H9 (cell line): ENCODE measurements at regions not wholly inside any gene's neighbourhood (a gene's known extent, or its start where the extent isn't known, plus 50 kb on each side); places are given as distances from the start of the nearest gene placed in this dataset.

Source experiments
- DNase-seq: peaks from one replicate; pipeline ENCODE4 v3.0.0-alpha.2; 2017
- H2AFZ ChIP-seq: one replicate; pipeline ENCODE4 v1.6.1; 2013; ENCODE audit warnings: mild to moderate bottlenecking, low read length, control low read depth, moderate library complexity
- H2AK5ac ChIP-seq: 2 replicates; pipeline ENCODE4 v1.6.1; 2013; ENCODE audit warnings: low read length, control low read depth, mixed read lengths; ENCODE audit not compliant: insufficient read length
- H2BK120ac ChIP-seq: one replicate; pipeline ENCODE4 v1.6.1; 2013; ENCODE audit warnings: low read depth, mild to moderate bottlenecking, low read length, control low read depth, inconsistent platforms; ENCODE audit not compliant: poor library complexity, severe bottlenecking
- H2BK12ac ChIP-seq: 2 replicates; pipeline ENCODE4 v1.6.1; 2013; ENCODE audit warnings: low read length, control low read depth, mixed read lengths, low read depth; ENCODE audit not compliant: insufficient read length
- H2BK15ac ChIP-seq: 2 replicates; pipeline ENCODE4 v1.6.1; 2013; ENCODE audit warnings: low read depth, low read length, control low read depth
- H2BK20ac ChIP-seq: one replicate; pipeline ENCODE4 v1.6.1; 2013; ENCODE audit warnings: low read depth, mild to moderate bottlenecking, low read length, control low read depth, inconsistent platforms; ENCODE audit not compliant: poor library complexity, severe bottlenecking
- H2BK5ac ChIP-seq: 2 replicates; pipeline ENCODE4 v1.6.1; 2013; ENCODE audit warnings: low read length, control low read depth, mixed read lengths; ENCODE audit not compliant: insufficient read length
- H3K14ac ChIP-seq: 2 replicates; pipeline ENCODE4 v1.6.1; 2013; ENCODE audit warnings: low read length, control low read depth; ENCODE audit not compliant: insufficient read depth
- H3K18ac ChIP-seq: 2 replicates; pipeline ENCODE4 v1.6.1; 2013; ENCODE audit warnings: low read depth, mild to moderate bottlenecking, mixed read lengths, low read length, control low read depth; ENCODE audit not compliant: insufficient read length
- H3K23ac ChIP-seq: 2 replicates; pipeline ENCODE4 v1.6.1; 2013; ENCODE audit warnings: low read length, control low read depth, mixed read lengths, low read depth; ENCODE audit not compliant: insufficient read length
- H3K23me2 ChIP-seq: 2 replicates; pipeline ENCODE4 v1.6.1; 2013; ENCODE audit warnings: low read depth, mild to moderate bottlenecking, mixed read lengths, low read length, control low read depth; ENCODE audit not compliant: insufficient read length, poor library complexity, severe bottlenecking
- H3K27ac ChIP-seq: 2 replicates; pipeline ENCODE4 v1.5.1; 2013; ENCODE audit warnings: low read length, control low read depth, mixed read lengths, low read depth; ENCODE audit not compliant: insufficient read length
- H3K27me3 ChIP-seq: 2 replicates; pipeline ENCODE4 v1.6.1; 2013; ENCODE audit warnings: low read length, control low read depth, inconsistent platforms; ENCODE audit not compliant: insufficient read depth
- H3K4ac ChIP-seq: 2 replicates; pipeline ENCODE4 v1.6.1; 2013; ENCODE audit warnings: low read depth, mild to moderate bottlenecking, control low read depth, inconsistent platforms, low read length, moderate library complexity
- H3K4me1 ChIP-seq: 2 replicates; pipeline ENCODE4 v1.6.1; 2013; ENCODE audit warnings: low read length, control low read depth, inconsistent platforms; ENCODE audit not compliant: insufficient read depth
- H3K4me2 ChIP-seq: 2 replicates; pipeline ENCODE4 v1.6.1; 2013; ENCODE audit warnings: low read length, control low read depth, mixed read lengths; ENCODE audit not compliant: insufficient read length, insufficient read depth
- H3K56ac ChIP-seq: 2 replicates; pipeline ENCODE4 v1.6.1; 2013; ENCODE audit warnings: low read depth, mild to moderate bottlenecking, mixed read lengths, low read length, control low read depth; ENCODE audit not compliant: insufficient read length
- H3K79me1 ChIP-seq: 2 replicates; pipeline ENCODE4 v1.6.1; 2013; ENCODE audit warnings: low read depth, mild to moderate bottlenecking, moderate library complexity, low read length, control low read depth, inconsistent platforms; ENCODE audit not compliant: insufficient read depth, poor library complexity, severe bottlenecking
- H3K79me2 ChIP-seq: 2 replicates; pipeline ENCODE4 v1.6.1; 2013; ENCODE audit warnings: low read length, control low read depth, inconsistent platforms; ENCODE audit not compliant: insufficient read depth
- H3K9ac ChIP-seq: 2 replicates; pipeline ENCODE4 v1.6.1; 2013; ENCODE audit warnings: low read length, control low read depth, mixed read lengths; ENCODE audit not compliant: insufficient read length; ENCODE audit errors: extremely low read depth
- H3K9me3 ChIP-seq: one replicate; pipeline ENCODE4 v1.6.1; 2013; ENCODE audit warnings: low read depth, low read length, inconsistent platforms; ENCODE audit not compliant: control insufficient read depth
- H3T11ph ChIP-seq: one replicate; pipeline ENCODE4 v1.6.1; 2013; ENCODE audit warnings: mild to moderate bottlenecking, low read length, control low read depth, inconsistent platforms
- H4K20me1 ChIP-seq: one replicate; pipeline ENCODE4 v1.6.1; 2013; ENCODE audit not compliant: control insufficient read depth, insufficient read length, insufficient read depth
- H4K5ac ChIP-seq: 2 replicates; pipeline ENCODE4 v1.6.1; 2013; ENCODE audit warnings: low read depth, mild to moderate bottlenecking, mixed read lengths, low read length, control low read depth; ENCODE audit not compliant: insufficient read length
- H4K8ac ChIP-seq: replicated peaks from 2 replicates; pipeline ENCODE4 v1.6.1; 2013; ENCODE audit warnings: low read length, control low read depth, mixed read lengths, low read depth; ENCODE audit not compliant: insufficient read length
- H4K91ac ChIP-seq: 2 replicates; pipeline ENCODE4 v1.6.1; 2013; ENCODE audit warnings: low read depth, mild to moderate bottlenecking, moderate library complexity, mixed read lengths, low read length, control low read depth; ENCODE audit not compliant: insufficient read length
- H3K27ac Mint-ChIP-seq, 3 experiments: 2 replicates in 2 of 3; 3 replicates in 1 of 3; pipeline ENCODE4 v1.8.0; 2020 to 2021; ENCODE audit warnings: mixed read lengths in 3 of 3, mild to moderate bottlenecking in 1 of 3, moderate library complexity in 1 of 3
- H3K27me3 Mint-ChIP-seq: 2 replicates; pipeline ENCODE4 v1.8.0; 2021; ENCODE audit warnings: low read depth, mild to moderate bottlenecking, moderate library complexity, mixed read lengths
- H3K36me3 Mint-ChIP-seq, 3 experiments: 2 replicates in 2 of 3; 3 replicates in 1 of 3; pipeline ENCODE4 v1.8.0; 2020 to 2021; ENCODE audit warnings: low read depth in 3 of 3, mixed read lengths in 3 of 3; ENCODE audit not compliant: insufficient read depth in 1 of 3
- H3K4me1 Mint-ChIP-seq, 2 experiments: 2 replicates each; pipeline ENCODE4 v1.8.0; 2020; ENCODE audit warnings: mixed read lengths in 2 of 2
- H3K4me3 Mint-ChIP-seq, 2 experiments: 2 replicates in 1 of 2; 3 replicates in 1 of 2; pipeline ENCODE4 v1.8.0; 2020 to 2021; ENCODE audit warnings: mild to moderate bottlenecking in 2 of 2, mixed read lengths in 2 of 2, moderate library complexity in 1 of 2
- H3K9me3 Mint-ChIP-seq, 2 experiments: 2 replicates in 1 of 2; 3 replicates in 1 of 2; pipeline ENCODE4 v1.8.0; 2020; ENCODE audit warnings: mild to moderate bottlenecking in 2 of 2, mixed read lengths in 2 of 2, moderate library complexity in 1 of 2
- CTCF ChIP-seq: fragments of 200-600 bp; sonication (generic); conservative IDR thresholded peaks from 3 replicates; pipeline ENCODE4 v1.8.0; 2021; ENCODE audit warnings: antibody characterized with exemption, mild to moderate bottlenecking
- WGBS: extraction: QIAGEN DNeasy Blood & Tissue Kit; methylation state at CpG from one replicate; pipeline ENCODE4 v1.1.7; 2013; ENCODE audit warnings: missing lambda C conversion rate, low lambda C conversion rate, mixed read lengths; ENCODE audit not compliant: insufficient read length; ENCODE audit errors: extremely low coverage; 5-methylcytosine and 5-hydroxymethylcytosine counted together

GRCh38 chr4:43374216-43374751 lies 481.8 kb downstream of the GRXCR1 start:
- H3K27me3 ChIP-seq: no peaks in the 10 kb centered on the region
- no CpG with 5 or more reads among the region's 1 CpG for WGBS
- H2BK120ac ChIP-seq: no peak overlapping the region
- Mint-ChIP-seq H3K9me3 (0 out of 5 replicates have a peak, but pooled peaks cover 0 to 3% of the 10 kb centered on the region in 2 experiments), H3K36me3 (no peaks in the 10 kb centered on the region; a peak in 1 of 7 replicates), H3K27me3 (no peaks in the 10 kb centered on the region), H3K4me3 (no peak overlapping the region), H3K4me1 (peaks cover 0 to 2% of the 10 kb centered on the region in 2 experiments; a peak in 1 of 4 replicates), H3K27ac (no peak overlapping the region)
- no peak overlapping the region for H2BK5ac ChIP-seq
- no peaks in the 10 kb centered on the region for H3K79me1 ChIP-seq
- no peak overlapping the region for H4K5ac ChIP-seq
- H4K91ac ChIP-seq: no peak overlapping the region
- no peak overlapping the region for H3T11ph ChIP-seq
- no peaks in the 10 kb centered on the region for H3K23me2 ChIP-seq
- H2BK12ac ChIP-seq: no peak overlapping the region
- no peak overlapping the region for H3K4me2 ChIP-seq
- no peak overlapping the region for H3K18ac ChIP-seq
- H3K56ac ChIP-seq: no peak overlapping the region
- H2BK20ac ChIP-seq: no peak overlapping the region
- no peaks in the 10 kb centered on the region for H3K9me3 ChIP-seq
- no peak overlapping the region for H3K4ac ChIP-seq
- DNase-seq: no peak
- no peaks in the 10 kb centered on the region for H3K4me1 ChIP-seq
- H3K14ac ChIP-seq: no peak overlapping the region
- H2AFZ ChIP-seq: no peak overlapping the region
- H3K9ac ChIP-seq: no peak overlapping the region
- H4K8ac ChIP-seq: no peak overlapping the region
- H4K20me1 ChIP-seq: no peaks in the 10 kb centered on the region
- no peak for TF ChIP-seq CTCF
- no peaks in the 10 kb centered on the region for H3K79me2 ChIP-seq
- H2BK15ac ChIP-seq: no peak overlapping the region
- H2AK5ac ChIP-seq: no peak overlapping the region
- H3K27ac ChIP-seq: no peak overlapping the region
- H3K23ac ChIP-seq: no peak overlapping the region
